Stimulated activated CD4-positive, alpha-beta T cell treated with anti-CD3 and anti-CD28 coated beads, TNF-alpha, amount 100 ng/mL, for 48 hours (primary cell): ENCODE measurements at regions not wholly inside any gene's neighbourhood (a gene's known extent, or its start where the extent isn't known, plus 50 kb on each side); places are given as distances from the start of the nearest gene placed in this dataset.
"Not testable (repeated sequence)": the region's sequence is repeated elsewhere in the genome, so short reads cannot be mapped to it uniquely, and the experiment has no call there.

Source experiments
- DNase-seq, 3 donors: peaks; one replicate each; pipeline ENCODE4 v3.0.0-alpha.2; 2020; ENCODE audit warnings: low read depth in 3 of 3

- no peak for DNase-seq
Observed at GRCh38 chr21:35573472-35574374, 486.6 kb downstream of the SETD4 start.

GRCh38 chr21:35571910-35572309, 488.4 kb downstream of the SETD4 start:
- no peak for DNase-seq

GRCh38 chr21:35568643-35569042, 491.7 kb downstream of the SETD4 start:
- DNase-seq = no peak

GRCh38 chr21:35566874-35567273, 493.5 kb downstream of the SETD4 start:
- no peak for DNase-seq

GRCh38 chr21:35565204-35565611, 495.1 kb downstream of the SETD4 start:
- DNase-seq = no peak

- DNase-seq = no peak
Observed at GRCh38 chr21:35563885-35564451, 496.4 kb downstream of the SETD4 start.

- no peak for DNase-seq
Observed at GRCh38 chr21:35562876-35563275, 497.4 kb downstream of the SETD4 start.

GRCh38 chr21:35561116-35561515, 499.2 kb downstream of the SETD4 start:
- no peak for DNase-seq

GRCh38 chr21:35559829-35560225, 500.5 kb downstream of the SETD4 start:
- DNase-seq = no peak

GRCh38 chr21:35559128-35559828, 501.0 kb downstream of the SETD4 start:
- no peak for DNase-seq

GRCh38 chr21:35556536-35556935, 503.8 kb downstream of the SETD4 start:
- no peak for DNase-seq

GRCh38 chr21:35552483-35552882, 503.4 kb upstream of the RUNX1 start:
- not testable (repeated sequence) for DNase-seq

GRCh38 chr21:35548904-35549615, 500.0 kb upstream of the RUNX1 start:
- no peak for DNase-seq

- no peak for DNase-seq
Observed at GRCh38 chr21:35547946-35548774, 499.1 kb upstream of the RUNX1 start.

GRCh38 chr21:35543746-35544145, 494.6 kb upstream of the RUNX1 start:
- DNase-seq = no peak

GRCh38 chr21:35540950-35541638, 492.0 kb upstream of the RUNX1 start:
- DNase-seq = no peak

- no peak for DNase-seq
Observed at GRCh38 chr21:35538386-35538785, 489.3 kb upstream of the RUNX1 start.

GRCh38 chr21:35537604-35538003, 488.5 kb upstream of the RUNX1 start:
- no peak for DNase-seq

- DNase-seq = no peak
Observed at GRCh38 chr21:35533893-35534292, 484.8 kb upstream of the RUNX1 start.

GRCh38 chr21:35530766-35531165, 481.7 kb upstream of the RUNX1 start:
- no peak for DNase-seq
